Chondrocyte (in vitro differentiated cells): ENCODE measurements at regions not wholly inside any gene's neighbourhood (a gene's known extent, or its start where the extent isn't known, plus 50 kb on each side); places are given as distances from the start of the nearest gene placed in this dataset.

Experiments used
- DNase-seq: peaks from one replicate; pipeline ENCODE4 v3.0.0; 2021; ENCODE audit warnings: mixed read lengths, low spot score
- H3K27ac Mint-ChIP-seq: one replicate; pipeline ENCODE4 v1.8.0; 2021; ENCODE audit warnings: mild to moderate bottlenecking, moderate library complexity, mixed read lengths; ENCODE audit not compliant: unreplicated experiment
- H3K27me3 Mint-ChIP-seq: 2 replicates; pipeline ENCODE4 v1.8.0; 2021; ENCODE audit warnings: low read depth, mixed read lengths
- H3K36me3 Mint-ChIP-seq: 2 replicates; pipeline ENCODE4 v1.8.0; 2021; ENCODE audit warnings: low read depth, mixed read lengths
- H3K4me1 Mint-ChIP-seq: 2 replicates; pipeline ENCODE4 v1.8.0; 2021; ENCODE audit warnings: low read depth, mild to moderate bottlenecking, mixed read lengths
- H3K4me3 Mint-ChIP-seq: one replicate; pipeline ENCODE4 v1.8.0; 2021; ENCODE audit warnings: mild to moderate bottlenecking, moderate library complexity, mixed read lengths; ENCODE audit not compliant: unreplicated experiment
- H3K9me3 Mint-ChIP-seq: 2 replicates; pipeline ENCODE4 v1.8.0; 2021; ENCODE audit warnings: low read depth, mixed read lengths
- CTCF ChIP-seq: fragments of 200-600 bp; sonication (generic); IDR thresholded peaks from 2 replicates; pipeline ENCODE4 v1.5.0; 2021; ENCODE audit warnings: antibody characterized with exemption, mild to moderate bottlenecking, moderate library complexity

DNA sequence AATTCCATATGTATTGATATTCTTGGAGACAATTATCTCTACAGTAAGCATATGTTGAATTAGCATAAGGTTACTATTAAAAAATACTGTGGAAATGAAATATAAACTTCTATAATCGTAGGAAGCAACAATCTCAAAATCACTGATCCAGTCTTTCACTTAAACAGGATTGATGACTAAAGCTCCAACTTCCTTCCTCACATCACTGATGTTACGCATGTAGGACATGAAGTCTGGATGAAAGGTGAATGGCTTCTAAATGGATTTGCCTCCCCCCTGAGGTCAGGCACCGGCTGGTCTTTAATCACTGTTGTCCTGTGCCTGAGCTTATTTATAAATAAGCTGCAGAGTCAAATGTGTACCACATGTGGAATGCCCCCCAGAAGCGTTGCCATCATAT lies 157.1 kb upstream of the NFIB start:
- peaks cover 2% of the 10 kb centered on the region for H3K4me1 Mint-ChIP-seq
- no peak for DNase-seq
- H3K36me3 Mint-ChIP-seq, result peaks cover 1% of the 10 kb centered on the region
- H3K9me3 Mint-ChIP-seq, result no peaks in the 10 kb centered on the region
- peaks cover 4% of the 10 kb centered on the region for H3K27me3 Mint-ChIP-seq
- no peak overlapping the region for H3K4me3 Mint-ChIP-seq
- H3K27ac Mint-ChIP-seq, result no peak overlapping the region
- TF ChIP-seq CTCF, result no peak

DNA sequence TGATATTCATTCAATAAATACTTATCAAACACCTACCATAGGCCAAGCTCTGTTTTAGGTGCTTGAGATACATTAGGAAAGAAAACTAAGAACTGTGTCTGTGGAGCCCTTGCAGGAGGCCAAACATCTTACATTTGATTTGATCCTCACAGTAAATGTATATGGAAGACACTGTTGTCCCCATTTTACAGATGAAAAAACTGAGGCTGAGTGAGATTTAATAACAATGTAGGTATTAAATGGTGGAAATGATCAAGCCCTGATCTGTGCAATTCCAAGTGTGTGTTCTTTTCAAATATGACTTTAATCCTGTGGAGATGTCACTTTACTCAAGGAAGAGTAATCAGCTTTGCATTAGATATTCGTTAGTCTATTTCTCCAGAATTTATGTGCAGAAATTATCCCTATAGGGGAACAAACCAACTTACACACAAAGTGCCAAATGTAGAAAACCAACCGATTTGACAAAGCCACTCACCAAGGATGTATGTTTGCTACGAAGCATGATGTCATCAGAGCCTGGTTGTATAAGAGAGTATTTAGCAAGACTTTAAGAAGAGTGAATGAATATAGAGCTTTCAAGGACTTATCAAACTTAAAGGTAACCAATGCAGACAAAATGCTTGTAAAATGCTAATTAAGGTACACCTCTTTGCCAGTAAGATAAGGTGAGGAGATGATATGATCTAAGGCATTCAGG lies 153.9 kb upstream of the NFIB start:
- H3K27ac Mint-ChIP-seq, result no peak overlapping the region

GRCh38 chr9:14466828-14467227 lies 152.9 kb upstream of the NFIB start:
- Mint-ChIP-seq H3K36me3 (peaks cover under 1% of the 10 kb centered on the region), H3K27me3 (peaks cover 4% of the 10 kb centered on the region), H3K4me1 (no peaks in the 10 kb centered on the region), H3K4me3 (no peak overlapping the region), H3K27ac (no peak overlapping the region), H3K9me3 (no peaks in the 10 kb centered on the region)
- TF ChIP-seq CTCF, result no peak
- no peak for DNase-seq

More for the DNA sequence above, 153.9 kb upstream of the NFIB start:
- H3K4me1 Mint-ChIP-seq, result no peaks in the 10 kb centered on the region
- TF ChIP-seq CTCF, result no peak
- no peak for DNase-seq
- peaks cover 1% of the 10 kb centered on the region for H3K36me3 Mint-ChIP-seq
- H3K4me3 Mint-ChIP-seq, result no peak overlapping the region
- no peaks in the 10 kb centered on the region for H3K9me3 Mint-ChIP-seq
- peaks cover 4% of the 10 kb centered on the region for H3K27me3 Mint-ChIP-seq

DNA sequence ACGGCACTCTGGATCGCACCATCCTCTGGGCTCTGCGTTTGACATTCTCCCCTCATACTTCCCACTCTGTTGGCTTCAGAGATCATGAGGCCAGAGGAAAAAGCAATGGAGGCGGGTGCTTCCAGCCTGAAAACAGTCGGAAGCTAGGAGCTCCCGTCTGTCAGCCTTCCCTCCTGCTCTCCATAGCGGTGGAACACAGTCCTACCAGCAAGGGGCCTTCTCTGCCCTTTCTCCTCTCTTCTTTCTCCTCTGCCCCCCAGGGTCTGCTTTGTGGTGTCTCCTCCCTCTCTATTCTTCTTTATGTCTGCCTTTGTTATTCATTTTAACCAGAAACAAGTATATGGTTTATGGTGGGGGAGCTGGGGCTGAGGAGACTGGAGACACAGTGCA lies 152.5 kb upstream of the NFIB start:
- Mint-ChIP-seq H3K36me3 (no peaks in the 10 kb centered on the region), H3K9me3 (no peaks in the 10 kb centered on the region), H3K4me1 (no peaks in the 10 kb centered on the region), H3K4me3 (no peak overlapping the region), H3K27ac (no peak overlapping the region), H3K27me3 (peaks cover 4% of the 10 kb centered on the region)
- no peak for DNase-seq
- TF ChIP-seq CTCF, result no peak

DNA sequence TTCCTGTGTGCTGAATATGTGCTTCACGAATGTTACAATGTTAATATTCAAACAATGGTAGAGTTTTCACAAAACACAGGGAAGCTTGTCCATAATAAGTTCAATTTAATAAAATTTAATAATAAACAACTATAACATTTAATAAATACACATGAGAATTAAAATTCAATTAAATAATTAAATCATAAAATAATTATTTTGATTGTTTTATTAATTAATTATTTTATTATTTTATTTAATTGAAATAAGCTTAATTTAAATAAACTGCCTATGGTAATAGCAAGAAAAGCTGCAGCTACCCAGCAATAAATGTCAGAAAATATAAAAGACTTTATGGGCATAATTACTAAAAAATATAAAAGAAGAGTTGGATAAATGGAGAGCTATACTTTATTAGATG lies 149.0 kb upstream of the NFIB start:
- TF ChIP-seq CTCF, result no peak
- no peaks in the 10 kb centered on the region for H3K36me3 Mint-ChIP-seq
- no peak for DNase-seq

More for the DNA sequence above, 149.0 kb upstream of the NFIB start:
- Mint-ChIP-seq H3K4me3 (no peak overlapping the region), H3K27me3 (no peaks in the 10 kb centered on the region), H3K9me3 (no peaks in the 10 kb centered on the region), H3K27ac (no peak overlapping the region), H3K4me1 (no peaks in the 10 kb centered on the region)
